ENCODE measurements at regions not wholly inside any gene's neighbourhood (a gene's known extent, or its start where the extent isn't known, plus 50 kb on each side); places are given as distances from the start of the nearest gene placed in this dataset.

DNA sequence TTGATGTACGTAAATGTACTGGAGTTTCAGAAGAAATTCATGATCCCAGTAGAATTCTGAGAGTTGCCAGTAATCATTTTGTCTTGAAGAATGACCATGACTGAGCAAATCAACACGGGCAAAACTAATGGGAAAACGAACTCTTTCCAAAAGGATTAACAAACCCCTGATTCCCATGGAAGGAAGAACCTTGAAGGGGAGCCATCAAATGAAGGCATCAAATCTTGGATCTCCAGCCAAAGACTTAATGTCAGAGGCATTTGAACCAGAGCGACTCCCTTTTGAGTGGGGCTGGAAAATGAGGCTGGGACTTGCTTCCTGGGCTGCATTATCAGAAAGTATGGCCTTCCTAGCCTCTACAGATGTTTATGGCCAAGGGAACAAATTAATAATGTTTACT lies 364.4 kb upstream of the PRKCQ start:
- TF ChIP-seq, protein P1, sequence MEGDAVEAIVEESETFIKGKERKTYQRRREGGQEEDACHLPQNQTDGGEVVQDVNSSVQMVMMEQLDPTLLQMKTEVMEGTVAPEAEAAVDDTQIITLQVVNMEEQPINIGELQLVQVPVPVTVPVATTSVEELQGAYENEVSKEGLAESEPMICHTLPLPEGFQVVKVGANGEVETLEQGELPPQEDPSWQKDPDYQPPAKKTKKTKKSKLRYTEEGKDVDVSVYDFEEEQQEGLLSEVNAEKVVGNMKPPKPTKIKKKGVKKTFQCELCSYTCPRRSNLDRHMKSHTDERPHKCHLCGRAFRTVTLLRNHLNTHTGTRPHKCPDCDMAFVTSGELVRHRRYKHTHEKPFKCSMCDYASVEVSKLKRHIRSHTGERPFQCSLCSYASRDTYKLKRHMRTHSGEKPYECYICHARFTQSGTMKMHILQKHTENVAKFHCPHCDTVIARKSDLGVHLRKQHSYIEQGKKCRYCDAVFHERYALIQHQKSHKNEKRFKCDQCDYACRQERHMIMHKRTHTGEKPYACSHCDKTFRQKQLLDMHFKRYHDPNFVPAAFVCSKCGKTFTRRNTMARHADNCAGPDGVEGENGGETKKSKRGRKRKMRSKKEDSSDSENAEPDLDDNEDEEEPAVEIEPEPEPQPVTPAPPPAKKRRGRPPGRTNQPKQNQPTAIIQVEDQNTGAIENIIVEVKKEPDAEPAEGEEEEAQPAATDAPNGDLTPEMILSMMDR (IDR thresholded peaks at IDR 0.05), result no peak
- TF ChIP-seq POLR2A (IDR thresholded peaks at IDR 0.05), result no peak
- no peak for TF ChIP-seq EP300 (IDR thresholded peaks at IDR 0.05)
